ENCODE measurements at regions not wholly inside any gene's neighbourhood (a gene's known extent, or its start where the extent isn't known, plus 50 kb on each side); places are given as distances from the start of the nearest gene placed in this dataset.

DNA sequence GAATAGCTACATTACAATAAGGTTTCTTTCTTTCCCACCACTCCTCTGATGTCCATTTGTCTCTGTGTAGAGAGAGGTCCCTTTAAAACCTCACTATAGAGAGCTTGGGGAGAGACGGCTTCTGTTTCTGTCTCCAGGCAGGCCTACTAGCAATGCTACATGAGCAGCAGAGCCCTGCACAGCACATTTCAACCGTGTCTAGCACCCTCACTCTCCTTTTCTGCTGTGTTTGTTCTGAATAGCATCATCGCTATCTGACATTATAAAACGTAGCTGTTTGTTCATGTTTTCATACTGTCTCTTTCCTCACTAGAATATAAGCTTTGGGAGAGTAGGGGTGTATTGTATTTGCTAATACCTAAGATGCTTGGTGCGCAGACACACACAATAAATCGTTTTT is 487.8 kb upstream of the DPP6 start:
- WGBS, 2 experiments (ENCODE audit: extremely low coverage in 2 of 2, insufficient read length in 1 of 2) = 20% methylated on average over 1 of the region's 6 CpGs; no CpG with 5 or more reads in 1 of the 2 experiments
- dilution Hi-C loops (cut with HindIII; ENCODE audit: low sequenced_read_pairs, unreplicated experiment) = no loop called here
- CTCF ChIA-PET = no interaction called here

More for the DNA sequence above, 487.8 kb upstream of the DPP6 start:
- no peak overlapping the region for H3K18ac ChIP-seq (ENCODE audit: low read depth, low read length)
- H2BK120ac ChIP-seq (ENCODE audit: low read depth, low read length) = no peak overlapping the region
- in situ Hi-C loops (cut with MboI; ENCODE audit: low sequenced_read_pairs) (no loop called here), intact Hi-C loops (cut with micrococcal nuclease) (no loop called here)
- H2BK20ac ChIP-seq (ENCODE audit: low read depth, low read length) = no peak overlapping the region
- no peak overlapping the region for H2AK9ac ChIP-seq (replicated peaks; ENCODE audit: low read depth, low read length, poor library complexity)
- DNase-seq = no peak
- H4K8ac ChIP-seq (ENCODE audit: low read depth in 2 of 2, low read length in 2 of 2) = no peak overlapping the region
- H3K56ac ChIP-seq (ENCODE audit: extremely low read depth, insufficient read depth, low read length) = no peak overlapping the region
- no peaks in the 10 kb centered on the region for H3K4me1 ChIP-seq (ENCODE audit: control insufficient read depth, insufficient read depth, low read length)
- no TSS peak for BruUV-seq (replicated peaks)
- H3K79me1 ChIP-seq (ENCODE audit: low read depth in 1 of 2, low read length in 2 of 2) = no peaks in the 10 kb centered on the region
- H3K4me3 ChIP-seq (ENCODE audit: insufficient read depth, low read depth, low read length) = no peak overlapping the region
- H3K23ac ChIP-seq (ENCODE audit: low read depth, low read length) = no peak overlapping the region
- H2AK5ac ChIP-seq (ENCODE audit: low read depth, low read length) = no peak overlapping the region
- H3K4ac ChIP-seq (ENCODE audit: low read depth, low read length) = no peak overlapping the region
- no peak overlapping the region for H3K9ac ChIP-seq (ENCODE audit: low read depth, low read length)
- H2BK15ac ChIP-seq (ENCODE audit: low read depth, low read length) = no peak overlapping the region
- H4K20me1 ChIP-seq (ENCODE audit: insufficient read depth, low read length) = no peaks in the 10 kb centered on the region
- TF ChIP-seq RCOR1 (IDR thresholded peaks at IDR 0.05; ENCODE audit: insufficient replicate concordance, low read length) = no peak
- no peak for TF ChIP-seq BHLHE40 (IDR thresholded peaks at IDR 0.05; ENCODE audit: low read depth, low read length)
- TF ChIP-seq POLR2A (IDR thresholded peaks at IDR 0.05; ENCODE audit: low read depth, low read length) = no peak
- TF ChIP-seq RAD21 (IDR thresholded peaks at IDR 0.05; ENCODE audit: low read length) = no peak
- TF ChIP-seq FOS (IDR thresholded peaks at IDR 0.05; ENCODE audit: low read depth, low read length) = no peak
- TF ChIP-seq CHD1 (IDR thresholded peaks at IDR 0.05; ENCODE audit: low read depth, low read length) = no peak
- TF ChIP-seq SMC3 (IDR thresholded peaks at IDR 0.05; ENCODE audit: low read depth, low read length) = no peak
- no peak for TF ChIP-seq CEBPB (IDR thresholded peaks at IDR 0.05; ENCODE audit: low read depth, low read length)
- TF ChIP-seq MAZ (IDR thresholded peaks at IDR 0.05; ENCODE audit: borderline replicate concordance, low read depth, low read length) = no peak
- H3K36me3 ChIP-seq (ENCODE audit: control insufficient read depth, insufficient read depth, low read length) = no peaks in the 10 kb centered on the region
- H3K14ac ChIP-seq (replicated peaks; ENCODE audit: low read depth, low read length) = no peak overlapping the region
- POLR2A ChIA-PET (ENCODE audit: unreplicated experiment) = no interaction called here
- no peak overlapping the region for H2AFZ ChIP-seq (replicated peaks; ENCODE audit: low read length, poor library complexity)
- no peak overlapping the region for H3K4me2 ChIP-seq (ENCODE audit: low read depth, low read length)
- no peaks in the 10 kb centered on the region for H3K27me3 ChIP-seq (ENCODE audit: control insufficient read depth, insufficient read depth, low read length)
- no peak overlapping the region for H4K91ac ChIP-seq (ENCODE audit: insufficient read depth, low read depth, low read length)
- no peak overlapping the region for H4K5ac ChIP-seq (ENCODE audit: low read depth, low read length)
- H3K27ac ChIP-seq (ENCODE audit: insufficient read depth, low read length) = no peak overlapping the region
- peaks cover 19% of the 10 kb centered on the region for H3K9me3 ChIP-seq (ENCODE audit: control insufficient read depth, insufficient read depth, low read length)
- H3K9me1 ChIP-seq (ENCODE audit: insufficient read depth, low read length) = no peaks in the 10 kb centered on the region
- no peak for ATAC-seq (ENCODE audit: low read depth)
- no peak overlapping the region for H2BK5ac ChIP-seq (ENCODE audit: low read depth, low read length, poor library complexity, severe bottlenecking)
